ENCODE measurements at regions not wholly inside any gene's neighbourhood (a gene's known extent, or its start where the extent isn't known, plus 50 kb on each side); places are given as distances from the start of the nearest gene placed in this dataset.
"Not testable (repeated sequence)": the region's sequence is repeated elsewhere in the genome, so short reads cannot be mapped to it uniquely, and the experiment has no call there.

- DNase-seq, result no peak
These were observed 156.1 kb upstream of the RIMS1 start for GRCh38 chr6:71730284-71730683.

GRCh38 chr6:71733970-71734899 lies 152.1 kb upstream of the RIMS1 start:
- no peak for DNase-seq

- DNase-seq, result no peak
These were observed 148.4 kb upstream of the RIMS1 start for GRCh38 chr6:71737953-71738352.

- DNase-seq, result no peak
These were observed 140.8 kb upstream of the RIMS1 start for GRCh38 chr6:71745525-71745924.

- DNase-seq, result no peak
These were observed 120.1 kb upstream of the RIMS1 start for GRCh38 chr6:71766146-71766760.

GRCh38 chr6:71766796-71767195 lies 119.6 kb upstream of the RIMS1 start:
- no peak for DNase-seq

GRCh38 chr6:71768356-71768755 lies 118.0 kb upstream of the RIMS1 start:
- DNase-seq, result no peak

- DNase-seq, result no peak
These were observed 77.5 kb upstream of the RIMS1 start for GRCh38 chr6:71808865-71809264.

GRCh38 chr6:71810880-71811279 lies 75.5 kb upstream of the RIMS1 start:
- DNase-seq, result no peak

- DNase-seq, result no peak
These were observed 63.7 kb upstream of the RIMS1 start for GRCh38 chr6:71822625-71823024.

GRCh38 chr6:71832110-71832764 lies 54.1 kb upstream of the RIMS1 start:
- not testable (repeated sequence) for DNase-seq
